ENCODE measurements at regions not wholly inside any gene's neighbourhood (a gene's known extent, or its start where the extent isn't known, plus 50 kb on each side); places are given as distances from the start of the nearest gene placed in this dataset.

DNA sequence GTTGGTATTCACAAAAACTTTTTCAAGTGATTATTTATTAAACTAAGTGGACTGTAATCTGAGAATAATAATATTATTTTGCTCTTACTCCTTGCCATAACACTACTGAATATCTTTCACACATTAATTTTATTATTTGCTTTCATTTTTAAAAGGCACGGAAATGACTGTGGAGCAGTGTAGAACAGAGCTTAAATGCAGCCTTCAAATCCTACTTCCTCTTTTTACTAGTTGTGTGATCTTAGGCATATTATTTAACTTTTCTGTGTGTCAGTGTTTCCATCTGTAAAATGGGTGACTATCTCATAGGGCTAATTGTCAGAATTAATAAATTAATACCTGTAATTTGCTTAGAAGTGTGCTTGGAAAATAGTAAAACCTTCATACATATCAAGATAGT, 55.5 kb upstream of the SLC8A1 start:
- no peak for ATAC-seq
- Mint-ChIP-seq H3K27ac (no peak overlapping the region), H3K9me3 (peaks cover 0 to 6% of the 10 kb centered on the region in 2 donors), H3K36me3 (no peaks in the 10 kb centered on the region)
- DNase-seq (ENCODE audit: low spot score in 2 of 2): no peak

DNA sequence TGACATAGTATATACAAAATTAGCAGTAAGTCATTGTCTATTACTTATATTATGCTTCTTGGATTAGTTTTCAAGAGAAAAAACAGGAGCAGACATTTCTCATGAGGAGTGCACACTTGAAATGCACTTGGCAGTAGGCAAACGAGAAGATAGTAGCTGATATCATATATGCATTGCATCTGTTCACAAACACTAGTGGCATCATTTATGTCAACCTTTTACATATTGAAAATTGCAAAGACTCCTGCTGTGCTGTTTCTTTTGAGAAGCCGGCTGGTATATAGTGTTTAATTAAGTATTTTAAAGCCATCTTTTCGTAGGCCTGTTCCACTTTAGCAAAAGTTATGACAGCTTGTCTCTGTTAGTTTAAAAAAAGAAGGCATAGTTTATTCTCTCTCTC, 58.4 kb upstream of the SLC8A1 start:
- peaks cover 1 to 8% of the 10 kb centered on the region in 2 donors for H3K9me3 Mint-ChIP-seq
- DNase-seq (ENCODE audit: low spot score in 2 of 2) (no peak), ATAC-seq (no peak)
- H3K36me3 Mint-ChIP-seq: no peaks in the 10 kb centered on the region
- no peak overlapping the region for H3K27ac Mint-ChIP-seq

DNA sequence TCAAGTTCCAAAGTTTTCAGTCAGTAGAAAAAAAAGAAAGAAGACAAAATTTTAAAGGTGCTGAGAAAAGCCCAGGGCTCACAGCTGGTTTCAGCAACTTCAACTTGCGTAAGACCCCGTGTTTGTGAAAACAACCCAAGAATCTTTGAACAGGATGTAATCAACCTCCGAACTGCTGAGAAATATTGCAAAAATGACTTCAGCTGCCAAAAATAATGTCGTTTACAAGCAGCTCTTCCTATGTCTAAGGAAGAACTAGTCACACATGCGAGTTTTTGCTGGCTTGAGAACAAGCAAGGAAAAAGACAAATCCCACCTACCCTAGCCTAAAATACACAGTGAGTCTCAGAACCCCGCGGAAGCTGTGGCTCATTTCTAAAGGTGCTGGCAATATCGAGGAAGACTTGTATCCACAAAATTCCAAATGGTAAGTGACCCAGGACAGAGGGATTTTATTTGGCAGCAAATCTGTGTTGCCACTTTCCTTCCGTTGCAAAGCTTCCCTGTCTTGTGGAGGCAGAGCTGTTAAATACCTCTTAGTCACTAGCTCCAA, 59.8 kb upstream of the SLC8A1 start:
- H3K36me3 Mint-ChIP-seq: no peaks in the 10 kb centered on the region
- ATAC-seq: no peak
- DNase-seq (ENCODE audit: low spot score in 2 of 2): no peak
- H3K9me3 Mint-ChIP-seq: peaks cover 6 to 11% of the 10 kb centered on the region in 2 donors
- H3K27ac Mint-ChIP-seq: no peak overlapping the region

DNA sequence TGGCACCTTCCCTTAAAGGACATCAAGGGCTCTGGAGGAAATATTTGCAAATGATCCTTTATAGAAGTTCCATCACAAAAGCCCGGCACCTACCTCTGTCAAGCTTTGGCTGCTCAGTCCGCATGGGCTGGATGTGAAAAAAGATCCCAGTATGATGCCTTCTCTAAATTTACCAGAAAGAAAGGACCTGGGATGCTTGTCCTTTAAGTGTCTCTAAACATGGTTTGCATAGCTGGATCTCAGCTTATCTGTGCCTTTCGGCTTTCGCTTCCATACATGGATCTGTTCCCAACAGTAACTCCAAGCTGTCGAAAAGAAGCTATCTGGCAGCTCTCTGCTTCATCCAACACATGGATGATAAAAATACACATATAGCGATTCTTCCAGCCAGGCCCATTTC, 60.4 kb upstream of the SLC8A1 start:
- no peak for ATAC-seq
- no peak for DNase-seq (ENCODE audit: low spot score in 2 of 2)
- Mint-ChIP-seq H3K27ac (no peak overlapping the region), H3K36me3 (no peaks in the 10 kb centered on the region), H3K9me3 (peaks cover 6 to 11% of the 10 kb centered on the region in 2 donors)

DNA sequence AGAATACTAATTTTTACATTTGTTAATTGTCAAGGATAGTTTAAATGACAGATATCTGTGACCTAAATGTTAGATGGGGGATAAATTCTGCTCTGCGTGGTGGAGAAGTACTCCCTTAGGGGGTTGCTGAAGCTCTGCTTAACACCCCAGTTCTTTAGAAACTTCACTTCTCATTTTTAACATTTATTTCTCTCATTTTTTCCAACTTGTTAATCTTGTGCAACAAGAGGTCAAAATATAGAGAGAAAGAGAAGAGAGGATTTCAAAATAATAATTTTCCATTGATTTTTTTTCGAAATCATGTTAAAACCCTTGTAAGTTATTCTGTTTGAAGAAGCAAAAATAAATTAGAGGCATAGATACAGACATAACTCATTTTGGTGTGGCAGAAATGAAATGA, 61.3 kb upstream of the SLC8A1 start:
- H3K36me3 Mint-ChIP-seq: no peaks in the 10 kb centered on the region
- peak overlapping the region in 1 of 2 donors; percentile 55 for H3K27ac Mint-ChIP-seq
- no peak for DNase-seq (ENCODE audit: low spot score in 2 of 2)
- H3K9me3 Mint-ChIP-seq: peaks cover 6 to 11% of the 10 kb centered on the region in 2 donors
- no peak for ATAC-seq

DNA sequence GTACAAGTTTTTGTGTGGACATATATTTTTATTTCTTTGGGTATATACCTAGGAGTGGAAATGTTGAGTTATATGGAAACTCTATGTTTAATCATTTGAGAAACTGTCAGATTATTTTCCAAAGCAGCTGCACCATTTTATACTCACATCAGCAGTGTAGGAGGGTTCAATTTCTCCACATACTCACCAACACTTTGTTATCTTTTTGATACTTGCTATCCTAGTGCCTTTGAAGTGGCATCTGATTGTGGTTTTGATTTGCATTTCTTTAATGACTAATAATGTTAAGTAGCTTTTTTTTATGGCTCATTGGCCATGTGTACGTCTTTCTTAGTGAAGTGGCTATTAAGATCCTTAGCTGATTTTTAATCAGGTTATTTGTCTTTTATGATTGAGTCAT, 64.7 kb upstream of the SLC8A1 start:
- DNase-seq (ENCODE audit: low spot score in 2 of 2) (no peak), ATAC-seq (peak in 1 of 2 donors; percentile 69)
- Mint-ChIP-seq H3K27ac (no peak overlapping the region), H3K36me3 (no peaks in the 10 kb centered on the region), H3K9me3 (peaks cover 6 to 11% of the 10 kb centered on the region in 2 donors)

DNA sequence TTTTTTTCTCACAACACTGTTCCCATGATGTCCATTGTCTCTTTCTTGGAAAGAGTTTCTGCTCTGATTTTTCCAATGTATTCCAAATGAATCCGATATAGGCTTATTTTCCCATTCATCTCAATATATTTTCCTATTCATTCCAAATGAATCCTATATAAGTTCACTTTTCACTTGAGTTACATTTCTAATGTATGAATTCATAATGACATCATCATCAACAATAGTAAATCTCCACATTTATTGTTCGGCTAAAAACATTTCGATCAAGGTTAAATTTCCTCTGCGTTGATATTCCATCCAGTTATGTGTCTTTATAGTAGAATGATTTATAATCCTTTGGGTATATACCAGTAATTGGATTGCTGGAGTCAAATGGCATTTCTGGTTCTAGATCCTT, 76.7 kb upstream of the SLC8A1 start:
- no peak for DNase-seq (ENCODE audit: low spot score in 2 of 2)
- Mint-ChIP-seq H3K27ac (no peak overlapping the region), H3K9me3 (peaks cover 6 to 25% of the 10 kb centered on the region in 2 donors), H3K36me3 (peaks cover 0 to 6% of the 10 kb centered on the region in 2 donors)
- ATAC-seq: no peak

DNA sequence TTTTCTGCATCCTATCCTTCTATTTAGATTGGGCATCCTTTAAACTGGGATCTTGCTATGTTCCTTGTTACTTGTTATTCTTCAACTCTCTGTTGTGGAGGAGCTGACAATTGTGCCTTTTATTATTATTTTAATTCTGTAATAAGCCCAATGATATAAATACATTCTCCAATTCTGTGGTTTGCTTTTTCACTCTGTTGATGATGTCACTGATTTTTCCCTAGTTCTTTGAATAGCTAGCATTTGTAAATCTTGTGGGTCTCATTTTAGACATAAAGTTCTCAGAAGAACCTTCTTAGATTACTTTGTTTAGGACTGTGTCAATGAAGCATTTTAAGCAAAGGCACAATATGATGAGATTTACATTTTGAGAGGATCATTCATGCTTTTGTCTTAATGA, 79.5 kb upstream of the SLC8A1 start:
- H3K9me3 Mint-ChIP-seq: peaks cover 6 to 25% of the 10 kb centered on the region in 2 donors
- DNase-seq (ENCODE audit: low spot score in 2 of 2) (no peak), ATAC-seq (no peak)
- H3K27ac Mint-ChIP-seq: no peak overlapping the region
- peaks cover 0 to 6% of the 10 kb centered on the region in 2 donors for H3K36me3 Mint-ChIP-seq

DNA sequence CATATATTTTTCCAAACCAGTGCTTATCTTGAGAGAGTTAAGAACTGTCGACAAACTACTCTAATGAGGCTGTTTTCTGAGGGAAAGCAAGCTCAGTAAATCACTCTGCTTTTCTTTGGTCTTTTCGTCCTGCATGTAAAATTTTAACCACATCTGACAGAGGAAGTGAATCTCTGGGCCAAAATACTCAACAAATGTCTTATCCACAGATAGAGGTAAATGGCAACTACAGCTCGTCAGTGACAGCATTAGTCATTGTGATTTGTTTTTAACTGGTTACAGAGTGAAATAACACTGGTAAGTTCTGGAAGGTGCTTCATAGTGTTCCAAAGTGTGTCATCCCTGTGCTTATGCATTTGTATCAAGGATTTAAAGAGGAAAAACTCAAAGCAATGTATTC, 82.6 kb upstream of the SLC8A1 start:
- DNase-seq (ENCODE audit: low spot score in 2 of 2) (no peak), ATAC-seq (no peak)
- Mint-ChIP-seq H3K9me3 (peaks cover 0 to 16% of the 10 kb centered on the region in 2 donors), H3K27ac (no peak overlapping the region), H3K36me3 (no peaks in the 10 kb centered on the region)

DNA sequence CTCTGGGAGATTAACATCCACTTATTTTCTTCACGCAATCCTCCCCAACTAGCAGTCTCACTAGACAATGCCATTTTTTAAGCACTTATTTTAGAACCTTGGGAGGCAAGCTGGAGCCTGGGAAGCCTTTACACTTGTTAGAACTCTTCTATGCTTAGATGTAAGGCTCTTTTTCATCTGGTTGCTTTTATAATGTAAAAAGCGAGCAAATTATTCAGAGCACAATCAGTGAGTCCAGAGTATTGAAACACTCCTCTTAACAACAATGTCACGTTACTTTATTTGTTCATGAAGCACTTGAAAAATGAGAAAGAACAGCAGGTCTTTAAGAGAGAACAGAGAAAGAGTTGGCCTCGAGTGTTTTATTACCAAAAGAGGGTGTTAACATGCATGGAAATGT, 84.1 kb upstream of the SLC8A1 start:
- ATAC-seq (no peak), DNase-seq (ENCODE audit: low spot score in 2 of 2) (no peak)
- no peaks in the 10 kb centered on the region for H3K36me3 Mint-ChIP-seq
- no peak overlapping the region for H3K27ac Mint-ChIP-seq
- H3K9me3 Mint-ChIP-seq: peaks cover 0 to 7% of the 10 kb centered on the region in 2 donors

DNA sequence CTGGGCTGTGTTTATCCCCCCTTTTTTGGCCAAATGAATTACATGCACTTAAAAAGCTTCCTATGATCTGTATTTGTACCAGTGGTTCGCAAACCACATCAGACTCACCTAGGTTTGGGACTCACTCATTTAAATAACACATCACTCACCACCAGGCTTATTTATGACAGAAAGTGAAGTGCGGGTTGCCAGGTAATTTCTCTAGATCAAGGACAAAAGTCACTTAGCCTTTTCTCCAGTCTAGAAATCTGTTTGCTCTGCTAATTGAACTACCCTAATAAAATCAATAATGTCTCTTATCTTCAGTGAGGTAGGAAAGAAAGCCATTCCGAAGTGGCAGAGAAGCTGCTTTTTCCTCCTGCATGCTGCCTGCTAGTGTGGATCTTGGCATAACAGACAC, 88.1 kb upstream of the SLC8A1 start:
- ATAC-seq (no peak), DNase-seq (ENCODE audit: low spot score in 2 of 2) (no peak)
- Mint-ChIP-seq H3K27ac (no peak overlapping the region), H3K36me3 (no peaks in the 10 kb centered on the region), H3K9me3 (peaks cover 0 to 2% of the 10 kb centered on the region in 2 donors)

DNA sequence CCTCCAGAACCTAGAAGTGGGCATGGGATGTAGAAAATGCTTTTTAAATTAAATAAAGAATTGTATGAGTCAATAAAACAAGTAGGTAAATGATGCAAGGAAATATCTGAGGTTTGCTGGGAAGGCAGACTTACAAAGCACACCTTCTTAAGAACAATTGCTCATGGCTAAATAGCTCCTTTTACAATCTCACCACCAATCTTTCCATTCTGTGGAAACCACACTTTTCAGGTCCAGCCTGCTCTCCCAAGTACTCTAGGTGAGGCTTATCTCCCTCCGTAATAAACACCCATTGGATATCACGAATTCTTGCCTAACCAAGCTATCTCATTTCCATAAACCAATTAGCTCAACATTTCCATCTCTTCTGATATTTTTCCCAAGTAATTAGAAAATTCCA, 91.5 kb upstream of the SLC8A1 start:
- no peak for ATAC-seq
- no peak for DNase-seq (ENCODE audit: low spot score in 2 of 2)
- Mint-ChIP-seq H3K36me3 (no peaks in the 10 kb centered on the region), H3K9me3 (peaks cover 6% of the 10 kb centered on the region in 2 donors), H3K27ac (no peak overlapping the region)

DNA sequence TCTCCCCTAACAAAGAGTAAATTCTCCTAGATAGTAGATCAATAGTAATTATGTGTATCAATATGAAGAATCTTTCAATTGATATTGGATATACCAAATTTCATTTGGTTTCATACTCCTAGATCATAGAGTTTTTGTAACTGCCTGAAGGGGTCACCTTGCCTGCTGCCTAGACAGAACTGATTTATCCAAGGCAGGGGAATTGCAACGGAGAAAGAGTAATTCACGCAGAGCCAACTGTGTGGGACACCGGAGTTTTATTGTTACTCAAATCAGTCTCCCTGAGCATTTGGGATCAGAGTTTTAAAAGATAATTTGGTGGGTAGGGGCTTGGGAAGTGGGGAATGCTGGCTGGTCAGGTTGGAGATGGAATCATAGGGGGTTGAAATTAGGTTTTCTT, 92.2 kb upstream of the SLC8A1 start:
- ATAC-seq (no peak), DNase-seq (ENCODE audit: low spot score in 2 of 2) (no peak)
- H3K36me3 Mint-ChIP-seq: no peaks in the 10 kb centered on the region
- H3K9me3 Mint-ChIP-seq: peaks cover 6% of the 10 kb centered on the region in 2 donors
- H3K27ac Mint-ChIP-seq: no peak overlapping the region

DNA sequence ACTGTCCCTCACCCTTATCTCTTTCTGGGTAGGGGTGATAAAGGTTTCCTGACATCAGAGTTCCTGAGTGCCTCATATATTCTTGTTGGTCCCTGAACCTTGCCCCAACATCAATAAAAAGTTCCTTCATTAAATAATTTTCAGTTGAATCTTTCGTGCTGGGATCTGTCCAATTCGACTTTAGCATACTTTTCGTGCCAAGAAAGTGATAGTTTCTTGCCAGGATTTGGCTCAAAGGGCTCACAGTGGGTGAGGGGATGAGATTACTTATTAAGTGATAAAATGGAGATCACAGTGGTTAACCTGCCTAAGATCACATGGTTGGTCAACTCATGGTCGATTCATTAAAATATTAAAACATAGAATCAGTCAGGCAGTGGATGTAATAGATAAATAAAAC, 93.8 kb upstream of the SLC8A1 start:
- no peak for ATAC-seq
- DNase-seq (ENCODE audit: low spot score in 2 of 2): no peak
- Mint-ChIP-seq H3K27ac (no peak overlapping the region), H3K9me3 (peaks cover 6% of the 10 kb centered on the region in 2 donors), H3K36me3 (no peaks in the 10 kb centered on the region)

DNA sequence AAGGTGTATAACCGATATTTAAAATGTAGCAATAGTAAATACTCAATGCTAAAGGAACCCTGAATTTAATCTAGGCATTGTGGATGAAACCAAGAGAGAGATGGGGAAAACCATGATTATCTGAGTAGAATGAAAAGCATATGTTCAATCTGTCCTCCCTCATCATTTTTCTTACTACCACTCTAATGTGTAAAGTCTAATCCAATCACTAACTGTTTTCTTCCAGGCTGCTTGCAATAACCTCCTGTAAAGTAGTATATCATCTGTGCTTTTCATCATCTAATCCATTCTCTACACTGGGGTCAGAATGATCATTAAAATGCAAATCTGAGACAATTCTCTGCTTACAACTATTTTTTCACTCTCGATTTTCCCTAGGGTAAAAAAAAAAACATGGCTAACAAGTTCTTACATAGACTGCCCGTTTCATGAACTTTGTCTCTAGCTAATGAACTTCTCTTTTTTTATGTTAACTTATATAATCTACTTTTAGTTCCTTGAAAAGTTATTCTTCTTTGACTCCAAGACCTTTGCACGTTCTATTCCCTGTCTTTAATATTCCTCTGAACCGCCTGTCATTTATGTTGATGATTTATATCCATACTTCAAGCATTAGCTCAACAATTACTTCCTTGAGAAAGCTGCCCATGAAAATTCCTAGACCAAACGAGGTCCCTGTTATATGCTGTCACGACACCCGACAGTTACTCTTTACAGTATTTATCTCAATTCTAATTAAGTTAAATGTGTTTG, 94.7 kb upstream of the SLC8A1 start:
- DNase-seq (ENCODE audit: low spot score in 2 of 2): no peak
- Mint-ChIP-seq H3K27ac (no peak overlapping the region), H3K36me3 (no peaks in the 10 kb centered on the region), H3K9me3 (peaks cover 6% of the 10 kb centered on the region in 2 donors)
- no peak for ATAC-seq

DNA sequence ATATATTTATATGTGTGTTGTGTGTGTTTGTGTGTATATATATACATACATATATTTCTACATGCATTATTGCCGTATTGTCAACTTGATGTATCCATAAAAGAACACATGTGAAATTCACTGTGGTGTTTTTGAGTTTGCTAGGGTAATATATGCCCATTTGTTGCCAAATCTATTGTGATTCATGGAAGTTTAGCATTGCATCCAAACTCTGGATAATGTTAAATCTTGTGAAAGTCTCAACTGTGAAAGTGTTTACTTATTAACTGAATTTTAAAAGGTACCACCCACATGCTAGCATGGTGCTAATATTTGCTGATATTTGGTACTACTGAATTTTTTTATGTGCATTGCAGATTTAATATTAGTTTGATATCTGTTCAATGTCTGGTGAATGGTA, 96.6 kb upstream of the SLC8A1 start:
- ATAC-seq: no peak
- H3K36me3 Mint-ChIP-seq: no peaks in the 10 kb centered on the region

DNA sequence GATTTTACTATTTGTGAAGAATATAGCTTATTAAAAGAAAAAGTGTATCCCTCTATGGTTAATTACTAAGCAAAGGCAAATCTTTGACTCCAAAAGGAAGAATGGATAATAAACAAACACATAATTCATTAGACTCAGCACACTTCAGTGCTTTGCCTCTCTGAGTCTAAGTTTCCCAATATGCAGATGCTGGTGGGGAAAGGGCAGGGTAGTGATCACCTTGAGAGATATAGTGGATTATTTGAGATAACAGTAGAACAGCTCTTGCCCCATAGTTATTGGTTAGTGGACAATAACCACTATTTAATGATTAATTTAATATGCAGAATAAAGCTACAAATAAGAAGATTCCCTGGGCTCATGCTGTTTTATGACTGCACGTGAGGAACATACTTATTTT, 98.2 kb upstream of the SLC8A1 start:
- H3K9me3 Mint-ChIP-seq: peaks cover 3 to 6% of the 10 kb centered on the region in 2 donors
- ATAC-seq (no peak), DNase-seq (ENCODE audit: low spot score in 2 of 2) (no peak)
- no peak overlapping the region for H3K27ac Mint-ChIP-seq
- H3K36me3 Mint-ChIP-seq: no peaks in the 10 kb centered on the region

More for the DNA sequence above, 96.6 kb upstream of the SLC8A1 start:
- Mint-ChIP-seq H3K27ac (no peak overlapping the region), H3K9me3 (peaks cover 6% of the 10 kb centered on the region in 2 donors)
- no peak for DNase-seq (ENCODE audit: low spot score in 2 of 2)

DNA sequence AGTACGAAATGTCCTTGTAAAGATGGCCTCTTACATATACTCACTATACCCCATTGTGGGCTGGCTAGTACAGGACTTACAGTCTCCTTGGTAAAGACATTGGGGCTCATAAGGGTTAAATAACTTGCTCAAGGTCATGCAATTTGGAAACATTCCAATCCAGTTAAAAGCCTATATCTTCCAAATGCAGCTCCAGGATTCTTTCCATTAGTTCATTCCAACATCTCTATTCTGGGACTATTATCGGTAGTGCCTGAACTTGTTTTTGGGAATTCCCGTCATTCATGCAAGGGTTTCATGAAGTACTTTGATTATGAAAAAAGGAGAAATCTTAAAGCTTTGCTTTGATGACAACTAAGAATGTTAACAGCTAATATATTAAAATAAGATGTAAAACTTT, 99.2 kb upstream of the SLC8A1 start:
- no peak overlapping the region for H3K27ac Mint-ChIP-seq
- ATAC-seq: no peak
- H3K9me3 Mint-ChIP-seq: no peaks in the 10 kb centered on the region

More for the DNA sequence above, 99.2 kb upstream of the SLC8A1 start:
- no peak for DNase-seq (ENCODE audit: low spot score in 2 of 2)
- H3K36me3 Mint-ChIP-seq: no peaks in the 10 kb centered on the region
